Type B pancreatic cell (in vitro differentiated cells): ENCODE measurements at regions not wholly inside any gene's neighbourhood (a gene's known extent, or its start where the extent isn't known, plus 50 kb on each side); places are given as distances from the start of the nearest gene placed in this dataset.

Source experiments
- DNase-seq: peaks from one replicate; pipeline ENCODE4 v3.0.0; 2021; ENCODE audit warnings: mixed read lengths; ENCODE audit not compliant: unreplicated experiment; ENCODE audit errors: extremely low spot score
- H3K27ac Mint-ChIP-seq: 2 replicates; pipeline ENCODE4 v1.8.0; 2021; ENCODE audit warnings: mild to moderate bottlenecking, mixed read lengths
- H3K27me3 Mint-ChIP-seq: 2 replicates; pipeline ENCODE4 v1.8.0; 2021; ENCODE audit warnings: mixed read lengths
- H3K36me3 Mint-ChIP-seq: 2 replicates; pipeline ENCODE4 v1.8.0; 2021; ENCODE audit warnings: mixed read lengths
- H3K4me1 Mint-ChIP-seq: one replicate; pipeline ENCODE4 v1.8.0; 2021; ENCODE audit warnings: mixed read lengths; ENCODE audit not compliant: unreplicated experiment
- H3K4me3 Mint-ChIP-seq: 2 replicates; pipeline ENCODE4 v1.8.0; 2021; ENCODE audit warnings: mild to moderate bottlenecking, mixed read lengths
- H3K9me3 Mint-ChIP-seq: 2 replicates; pipeline ENCODE4 v1.8.0; 2021; ENCODE audit warnings: mixed read lengths
- CTCF ChIP-seq: fragments of 200-600 bp; sonication (generic); conservative IDR thresholded peaks from 2 replicates; pipeline ENCODE4 v1.5.0; 2021; ENCODE audit warnings: antibody characterized with exemption, mild to moderate bottlenecking

DNA sequence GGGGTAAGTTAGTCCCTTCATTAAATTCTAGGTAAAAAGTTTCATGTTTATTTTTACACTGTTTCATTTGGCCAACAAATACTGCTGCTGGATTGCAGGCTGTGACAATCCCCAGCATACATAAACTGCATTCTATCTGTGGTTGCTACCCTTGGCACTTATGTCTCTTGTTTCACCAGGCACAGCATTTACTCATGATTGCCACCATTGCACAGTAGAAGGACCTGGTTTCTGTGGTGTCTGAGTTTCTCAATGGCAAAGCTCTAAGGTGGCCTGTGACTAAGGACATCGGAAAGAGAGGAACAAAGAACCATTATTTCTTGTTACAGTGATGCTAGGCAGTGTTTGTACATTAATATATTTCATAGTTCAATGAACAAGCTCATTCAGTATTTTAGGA, 878.4 kb upstream of the NEGR1 start:
- Mint-ChIP-seq H3K9me3 (no peaks in the 10 kb centered on the region), H3K4me1 (no peaks in the 10 kb centered on the region), H3K27me3 (no peaks in the 10 kb centered on the region), H3K27ac (no peak overlapping the region), H3K36me3 (no peaks in the 10 kb centered on the region), H3K4me3 (no peak overlapping the region)
- DNase-seq = no peak
- TF ChIP-seq CTCF = no peak

DNA sequence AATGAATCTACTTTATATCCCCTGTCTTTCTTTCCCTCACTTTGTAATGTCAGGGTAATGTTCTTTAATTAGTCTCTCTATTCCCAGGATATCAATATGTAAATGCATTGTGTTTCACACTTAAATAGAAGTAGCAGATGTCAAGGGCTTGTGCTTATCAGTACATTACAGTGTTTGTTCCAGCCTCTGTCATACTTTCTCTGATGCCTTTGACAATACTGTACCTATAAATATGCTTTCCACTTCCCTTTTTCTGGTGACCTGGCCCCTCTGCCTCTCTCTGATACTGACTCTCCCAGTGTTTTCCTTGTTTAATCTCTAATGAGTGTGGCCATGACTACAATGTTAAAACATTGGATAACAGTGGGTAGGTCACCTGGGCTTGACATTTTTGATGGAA, 862.0 kb upstream of the NEGR1 start:
- Mint-ChIP-seq H3K27ac (no peak overlapping the region), H3K9me3 (no peaks in the 10 kb centered on the region)
- no peak for TF ChIP-seq CTCF

DNA sequence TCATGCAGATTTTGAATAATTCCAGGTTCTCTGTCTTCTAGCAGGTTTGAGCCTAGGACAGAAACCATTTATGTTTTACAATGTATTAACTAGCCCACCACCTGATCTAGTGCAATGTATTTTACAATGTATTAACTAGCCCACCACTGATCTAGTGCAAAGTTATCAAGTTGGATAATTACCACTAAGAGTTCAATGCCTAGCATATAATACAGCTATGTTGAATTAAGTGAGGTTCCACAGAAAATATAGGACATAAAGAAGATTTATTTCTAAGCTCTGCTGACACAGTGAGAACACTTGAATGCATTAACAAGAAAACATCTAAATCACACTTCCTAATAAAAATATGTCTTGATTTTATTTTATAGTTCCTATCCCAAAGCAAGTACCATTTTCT, 854.6 kb upstream of the NEGR1 start:
- Mint-ChIP-seq H3K27me3 (peaks cover 4% of the 10 kb centered on the region), H3K27ac (no peak overlapping the region), H3K4me3 (no peak overlapping the region), H3K4me1 (no peaks in the 10 kb centered on the region), H3K36me3 (no peaks in the 10 kb centered on the region), H3K9me3 (no peaks in the 10 kb centered on the region)
- TF ChIP-seq CTCF = no peak
- DNase-seq = no peak

More for the DNA sequence above, 862.0 kb upstream of the NEGR1 start:
- H3K4me1 Mint-ChIP-seq = no peaks in the 10 kb centered on the region
- no peaks in the 10 kb centered on the region for H3K36me3 Mint-ChIP-seq
- H3K4me3 Mint-ChIP-seq = no peak overlapping the region
- no peaks in the 10 kb centered on the region for H3K27me3 Mint-ChIP-seq
- no peak for DNase-seq

DNA sequence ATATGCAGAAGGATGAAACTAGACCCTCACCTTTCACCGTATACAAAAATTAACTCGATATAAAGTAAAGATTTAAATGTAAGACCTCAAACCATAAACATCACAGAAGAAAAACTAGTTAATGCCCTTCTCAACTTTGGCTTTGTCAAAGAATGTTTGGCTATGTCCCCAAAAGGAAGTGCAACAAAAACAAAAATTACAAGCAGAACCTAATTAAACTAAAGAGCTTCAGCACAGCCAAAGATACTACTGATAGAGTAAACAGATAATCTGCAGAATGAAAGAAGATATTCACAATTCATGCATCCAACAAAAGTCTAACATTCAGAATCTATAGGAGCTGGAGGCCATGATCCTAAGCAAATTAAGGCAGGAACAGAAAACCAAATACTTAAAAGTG, 824.6 kb upstream of the NEGR1 start:
- H3K36me3 Mint-ChIP-seq = no peaks in the 10 kb centered on the region
- TF ChIP-seq CTCF = no peak
- no peak overlapping the region for H3K4me3 Mint-ChIP-seq
- H3K9me3 Mint-ChIP-seq = peaks cover 11% of the 10 kb centered on the region
- no peaks in the 10 kb centered on the region for H3K4me1 Mint-ChIP-seq
- no peak overlapping the region for H3K27ac Mint-ChIP-seq
- DNase-seq = no peak
- H3K27me3 Mint-ChIP-seq = no peaks in the 10 kb centered on the region

GRCh38 chr1:73105755-73106154, 823.4 kb upstream of the NEGR1 start:
- peaks cover 11% of the 10 kb centered on the region for H3K9me3 Mint-ChIP-seq
- no peak overlapping the region for H3K27ac Mint-ChIP-seq
- DNase-seq = no peak
- H3K36me3 Mint-ChIP-seq = no peaks in the 10 kb centered on the region
- H3K27me3 Mint-ChIP-seq = no peaks in the 10 kb centered on the region
- no peaks in the 10 kb centered on the region for H3K4me1 Mint-ChIP-seq
- no peak for TF ChIP-seq CTCF
- H3K4me3 Mint-ChIP-seq = no peak overlapping the region

DNA sequence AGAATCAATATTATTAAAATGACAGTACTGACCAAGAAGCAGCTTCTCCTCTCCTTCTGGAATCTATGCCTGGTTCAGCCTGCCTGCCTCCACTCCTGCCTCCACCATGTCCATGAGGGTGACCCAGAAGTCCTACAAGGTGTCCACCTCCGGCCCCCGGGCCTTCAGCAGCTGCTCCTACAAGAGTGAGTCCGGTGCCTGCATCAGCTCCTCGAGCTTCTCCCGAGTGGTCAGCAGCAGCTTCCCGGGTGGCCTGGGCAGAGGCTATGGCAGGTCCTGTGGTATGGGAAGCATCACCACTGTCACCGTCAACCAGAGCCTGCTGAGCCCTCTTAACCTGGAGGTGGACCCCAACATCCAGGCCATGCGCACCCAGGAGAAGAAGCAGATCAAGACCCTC, 822.4 kb upstream of the NEGR1 start:
- no peak for DNase-seq
- Mint-ChIP-seq H3K4me3 (no peak overlapping the region), H3K9me3 (peaks cover 11% of the 10 kb centered on the region)

More for the DNA sequence above, 822.4 kb upstream of the NEGR1 start:
- Mint-ChIP-seq H3K27ac (no peak overlapping the region), H3K27me3 (no peaks in the 10 kb centered on the region), H3K4me1 (no peaks in the 10 kb centered on the region), H3K36me3 (no peaks in the 10 kb centered on the region)
- no peak for TF ChIP-seq CTCF
